GM12873 (cell line): ENCODE measurements at regions not wholly inside any gene's neighbourhood (a gene's known extent, or its start where the extent isn't known, plus 50 kb on each side); places are given as distances from the start of the nearest gene placed in this dataset.

ENCODE experiments used
- TF ChIP-seq, protein P1 (sequence below): IDR thresholded peaks from 2 replicates; pipeline ENCODE4 v1.5.1; 2012; ENCODE audit warnings: low read depth, mild to moderate bottlenecking, moderate library complexity, low read length, control low read depth; ENCODE audit not compliant: insufficient read depth; ENCODE audit errors: missing control alignments

GRCh38 chr3:187980861-187981260, 173.1 kb upstream of the LPP start:
- TF ChIP-seq, protein P1, sequence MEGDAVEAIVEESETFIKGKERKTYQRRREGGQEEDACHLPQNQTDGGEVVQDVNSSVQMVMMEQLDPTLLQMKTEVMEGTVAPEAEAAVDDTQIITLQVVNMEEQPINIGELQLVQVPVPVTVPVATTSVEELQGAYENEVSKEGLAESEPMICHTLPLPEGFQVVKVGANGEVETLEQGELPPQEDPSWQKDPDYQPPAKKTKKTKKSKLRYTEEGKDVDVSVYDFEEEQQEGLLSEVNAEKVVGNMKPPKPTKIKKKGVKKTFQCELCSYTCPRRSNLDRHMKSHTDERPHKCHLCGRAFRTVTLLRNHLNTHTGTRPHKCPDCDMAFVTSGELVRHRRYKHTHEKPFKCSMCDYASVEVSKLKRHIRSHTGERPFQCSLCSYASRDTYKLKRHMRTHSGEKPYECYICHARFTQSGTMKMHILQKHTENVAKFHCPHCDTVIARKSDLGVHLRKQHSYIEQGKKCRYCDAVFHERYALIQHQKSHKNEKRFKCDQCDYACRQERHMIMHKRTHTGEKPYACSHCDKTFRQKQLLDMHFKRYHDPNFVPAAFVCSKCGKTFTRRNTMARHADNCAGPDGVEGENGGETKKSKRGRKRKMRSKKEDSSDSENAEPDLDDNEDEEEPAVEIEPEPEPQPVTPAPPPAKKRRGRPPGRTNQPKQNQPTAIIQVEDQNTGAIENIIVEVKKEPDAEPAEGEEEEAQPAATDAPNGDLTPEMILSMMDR = no peak

DNA sequence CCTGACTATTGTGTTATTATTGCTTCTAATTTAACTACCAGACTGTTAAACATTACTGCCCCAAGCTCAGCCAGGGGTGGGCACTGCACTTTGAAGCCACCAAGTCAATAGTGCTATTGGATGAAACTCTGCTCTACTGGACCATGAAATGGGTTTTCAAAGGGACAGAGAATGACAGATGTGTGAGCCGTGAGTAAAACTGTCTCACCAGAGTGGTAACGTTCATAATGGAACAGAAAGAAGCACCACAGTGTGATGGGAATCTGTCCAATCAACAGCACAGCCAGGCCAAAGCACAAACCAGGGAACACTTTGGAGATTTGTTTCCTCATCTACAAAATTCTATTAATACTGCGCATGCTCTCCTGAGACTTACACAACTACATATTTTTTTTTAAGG, 171.8 kb upstream of the LPP start:
- TF ChIP-seq, protein P1 = no peak

DNA sequence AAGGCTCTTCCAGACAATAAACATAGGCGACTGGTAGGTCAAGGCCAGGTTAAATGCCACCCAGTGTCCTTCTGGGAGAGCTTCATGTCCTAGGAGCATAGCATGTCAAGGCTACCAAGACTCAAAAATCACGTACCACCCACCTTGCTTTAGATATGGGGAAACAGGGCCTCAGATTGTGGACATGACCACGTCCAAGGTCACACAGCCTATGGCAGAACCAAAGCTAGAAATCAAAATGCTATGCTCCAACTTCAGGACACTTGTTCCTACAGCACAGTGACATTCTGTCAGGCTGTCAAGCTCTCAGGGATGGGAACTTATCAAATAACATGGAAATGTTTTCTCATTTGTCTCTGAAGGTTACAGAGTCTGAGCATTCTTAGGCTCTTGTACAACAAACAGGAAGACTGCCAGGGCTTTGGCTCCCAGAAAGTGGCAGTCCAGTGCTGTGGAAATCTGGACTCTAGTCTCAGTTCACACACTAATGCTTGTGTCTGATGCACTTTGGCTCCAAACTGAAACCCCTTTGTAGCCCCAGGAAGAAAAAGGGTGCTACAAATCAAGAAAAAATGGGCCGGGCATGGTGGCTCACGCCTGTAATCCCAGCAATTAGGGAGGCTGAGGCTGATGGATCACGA, 170.4 kb upstream of the LPP start:
- TF ChIP-seq, protein P1 = no peak

DNA sequence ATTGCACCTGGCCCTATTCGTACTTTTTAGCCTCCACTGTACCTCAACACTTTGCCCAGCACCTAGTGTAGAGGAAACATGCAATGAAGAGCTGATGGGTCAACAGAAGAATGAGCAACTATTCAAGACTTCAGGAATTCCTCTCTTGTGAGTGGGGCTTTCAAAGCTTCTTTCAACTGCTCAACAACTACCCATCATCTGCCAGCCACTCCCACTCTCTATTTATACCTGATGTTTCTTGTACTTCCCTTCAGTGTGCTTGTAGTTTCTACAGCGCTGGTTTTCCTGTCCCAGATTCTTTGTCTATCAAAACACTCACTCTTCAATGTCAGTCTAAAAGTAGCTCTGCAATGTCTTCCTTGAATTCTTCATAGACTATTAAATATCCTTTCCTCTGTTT, 168.3 kb upstream of the LPP start:
- TF ChIP-seq, protein P1 = no peak

- TF ChIP-seq, protein P1 = no peak
Observed at GRCh38 chr3:187986514-187986934, 167.4 kb upstream of the LPP start.

DNA sequence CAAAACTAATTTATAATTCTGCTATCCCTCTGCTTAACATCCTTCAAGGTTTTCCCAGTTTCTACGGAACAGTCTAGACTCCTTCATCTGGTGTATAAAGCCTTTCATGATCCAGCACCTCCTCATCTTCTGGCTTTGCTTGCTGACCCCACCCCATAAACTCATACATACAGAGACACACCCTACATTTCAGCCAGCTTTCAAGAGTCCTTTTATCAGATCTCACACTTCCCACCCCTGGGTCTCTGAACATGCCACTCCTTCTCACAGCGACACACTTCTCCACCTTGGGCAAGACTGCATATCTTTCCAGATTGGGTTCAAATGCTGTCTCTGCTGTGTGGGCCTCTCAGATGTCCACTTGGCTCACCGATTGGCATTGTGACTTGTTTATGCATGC, 166.8 kb upstream of the LPP start:
- TF ChIP-seq, protein P1 = no peak

DNA sequence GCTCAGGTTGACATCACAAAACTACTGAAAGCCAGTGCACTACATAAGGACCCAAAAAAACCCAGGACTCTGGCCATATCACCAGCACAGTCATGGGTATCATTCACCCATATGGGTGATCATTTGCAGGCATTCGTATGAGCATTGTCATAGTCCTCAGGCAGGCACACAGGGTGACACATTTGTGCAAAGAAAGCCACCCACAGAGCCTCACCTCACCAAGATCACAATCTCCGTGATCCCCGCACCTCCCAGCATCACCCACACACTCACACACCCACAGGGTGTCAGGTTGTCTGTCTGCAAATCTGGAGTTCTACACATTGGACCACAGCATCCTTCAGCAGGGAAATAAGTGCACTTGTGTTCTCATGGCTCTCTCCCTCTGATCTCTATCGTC, 166.0 kb upstream of the LPP start:
- TF ChIP-seq, protein P1 = no peak
